H7 (cell line): ENCODE measurements at regions not wholly inside any gene's neighbourhood (a gene's known extent, or its start where the extent isn't known, plus 50 kb on each side); places are given as distances from the start of the nearest gene placed in this dataset.
"Not testable (repeated sequence)": the region's sequence is repeated elsewhere in the genome, so short reads cannot be mapped to it uniquely, and the experiment has no call there.

ENCODE experiments used
- DNase-seq: peaks from one replicate; pipeline ENCODE4 v3.0.0; 2012
- H3K27me3 ChIP-seq: 2 replicates; pipeline ENCODE4 v1.6.0; 2011; ENCODE audit warnings: mild to moderate bottlenecking, low read length; ENCODE audit not compliant: control insufficient read depth, insufficient read depth
- H3K36me3 ChIP-seq: replicated peaks from 2 replicates; pipeline ENCODE4 v1.5.1; 2011; ENCODE audit warnings: low read length; ENCODE audit not compliant: control insufficient read depth, insufficient read depth
- H3K4me3 ChIP-seq: 2 replicates; pipeline ENCODE4 v1.5.1; 2011; ENCODE audit warnings: low read depth, mild to moderate bottlenecking, control low read depth, low read length, moderate library complexity; ENCODE audit not compliant: insufficient read depth

GRCh38 chr1:209153411-209153810, 430.1 kb upstream of the CAMK1G start:
- no peak for DNase-seq
- no peaks in the 10 kb centered on the region; the same call in 1 of the 2 replicates for H3K27me3 ChIP-seq
- no peak overlapping the region for H3K4me3 ChIP-seq
- no peaks in the 10 kb centered on the region for H3K36me3 ChIP-seq

- Histone ChIP-seq H3K4me3 (no peak overlapping the region), H3K36me3 (no peaks in the 10 kb centered on the region), H3K27me3 (no peaks in the 10 kb centered on the region; the same call in 1 of the 2 replicates)
- no peak for DNase-seq
These were observed 428.6 kb upstream of the CAMK1G start for GRCh38 chr1:209154912-209155311.

- DNase-seq = peak; percentile 16
- no peak overlapping the region for H3K4me3 ChIP-seq
- H3K36me3 ChIP-seq = no peaks in the 10 kb centered on the region
- H3K27me3 ChIP-seq = no peaks in the 10 kb centered on the region; the same call in 1 of the 2 replicates
These were observed 428.0 kb upstream of the CAMK1G start for GRCh38 chr1:209155546-209155945.

- Histone ChIP-seq H3K27me3 (no peaks in the 10 kb centered on the region; the same call in 1 of the 2 replicates), H3K4me3 (no peak overlapping the region), H3K36me3 (no peaks in the 10 kb centered on the region)
- no peak for DNase-seq
These were observed 426.5 kb upstream of the CAMK1G start for GRCh38 chr1:209156991-209157390.

GRCh38 chr1:209157546-209158249, 425.8 kb upstream of the CAMK1G start:
- Histone ChIP-seq H3K27me3 (no peaks in the 10 kb centered on the region; the same call in 1 of the 2 replicates), H3K36me3 (no peaks in the 10 kb centered on the region), H3K4me3 (no peak overlapping the region)
- no peak for DNase-seq

- Histone ChIP-seq H3K27me3 (no peaks in the 10 kb centered on the region; the same call in 1 of the 2 replicates), H3K36me3 (no peaks in the 10 kb centered on the region), H3K4me3 (no peak overlapping the region)
- DNase-seq = no peak
These were observed 424.7 kb upstream of the CAMK1G start for GRCh38 chr1:209158851-209159250.

GRCh38 chr1:209160230-209160629, 423.3 kb upstream of the CAMK1G start:
- no peak overlapping the region for H3K4me3 ChIP-seq
- no peak for DNase-seq
- H3K27me3 ChIP-seq = no peaks in the 10 kb centered on the region; the same call in 1 of the 2 replicates
- no peaks in the 10 kb centered on the region for H3K36me3 ChIP-seq

- Histone ChIP-seq H3K27me3 (no peaks in the 10 kb centered on the region; the same call in 1 of the 2 replicates), H3K36me3 (no peaks in the 10 kb centered on the region), H3K4me3 (no peak overlapping the region)
- DNase-seq = no peak
These were observed 420.9 kb upstream of the CAMK1G start for GRCh38 chr1:209162651-209163050.

- DNase-seq = no peak
- Histone ChIP-seq H3K27me3 (no peaks in the 10 kb centered on the region), H3K4me3 (no peak overlapping the region), H3K36me3 (no peaks in the 10 kb centered on the region)
These were observed 415.3 kb upstream of the CAMK1G start for GRCh38 chr1:209168204-209168603.

- Histone ChIP-seq H3K27me3 (no peaks in the 10 kb centered on the region), H3K36me3 (no peaks in the 10 kb centered on the region), H3K4me3 (no peak overlapping the region)
- no peak for DNase-seq
These were observed 412.4 kb upstream of the CAMK1G start for GRCh38 chr1:209171151-209171550.

- Histone ChIP-seq H3K36me3 (no peaks in the 10 kb centered on the region), H3K4me3 (no peak overlapping the region), H3K27me3 (no peaks in the 10 kb centered on the region)
- DNase-seq = no peak
These were observed 411.2 kb upstream of the CAMK1G start for GRCh38 chr1:209172286-209172685.

- H3K36me3 ChIP-seq, DNase-seq, H3K27me3 ChIP-seq, H3K4me3 ChIP-seq: not testable (repeated sequence)
These were observed 410.5 kb upstream of the CAMK1G start for GRCh38 chr1:209172792-209173542.

- H3K4me3 ChIP-seq, H3K36me3 ChIP-seq, H3K27me3 ChIP-seq, DNase-seq: not testable (repeated sequence)
These were observed 409.7 kb upstream of the CAMK1G start for GRCh38 chr1:209173796-209174195.

GRCh38 chr1:209176866-209177430, 406.6 kb upstream of the CAMK1G start:
- Histone ChIP-seq H3K27me3 (no peaks in the 10 kb centered on the region), H3K36me3 (no peaks in the 10 kb centered on the region), H3K4me3 (no peak overlapping the region)
- DNase-seq = no peak

- Histone ChIP-seq H3K36me3 (no peaks in the 10 kb centered on the region), H3K4me3 (no peak overlapping the region), H3K27me3 (no peaks in the 10 kb centered on the region)
- no peak for DNase-seq
These were observed 400.3 kb upstream of the CAMK1G start for GRCh38 chr1:209183195-209183594.
